ENCODE measurements at regions not wholly inside any gene's neighbourhood (a gene's known extent, or its start where the extent isn't known, plus 50 kb on each side); places are given as distances from the start of the nearest gene placed in this dataset.
"Not testable (repeated sequence)": the region's sequence is repeated elsewhere in the genome, so short reads cannot be mapped to it uniquely, and the experiment has no call there.

GRCh38 chr6:19928461-19928860 is 91.3 kb downstream of the ID4 start:
- Histone ChIP-seq H3K27ac (no peak overlapping the region), H3K27me3 (no peaks in the 10 kb centered on the region), H3K4me3 (no peak overlapping the region), H3K36me3 (no peaks in the 10 kb centered on the region), H3K4me1 (ENCODE audit: low read depth) (no peaks in the 10 kb centered on the region), H3K9me3 (ENCODE audit: low read depth) (no peaks in the 10 kb centered on the region)
- TF ChIP-seq, protein P1, sequence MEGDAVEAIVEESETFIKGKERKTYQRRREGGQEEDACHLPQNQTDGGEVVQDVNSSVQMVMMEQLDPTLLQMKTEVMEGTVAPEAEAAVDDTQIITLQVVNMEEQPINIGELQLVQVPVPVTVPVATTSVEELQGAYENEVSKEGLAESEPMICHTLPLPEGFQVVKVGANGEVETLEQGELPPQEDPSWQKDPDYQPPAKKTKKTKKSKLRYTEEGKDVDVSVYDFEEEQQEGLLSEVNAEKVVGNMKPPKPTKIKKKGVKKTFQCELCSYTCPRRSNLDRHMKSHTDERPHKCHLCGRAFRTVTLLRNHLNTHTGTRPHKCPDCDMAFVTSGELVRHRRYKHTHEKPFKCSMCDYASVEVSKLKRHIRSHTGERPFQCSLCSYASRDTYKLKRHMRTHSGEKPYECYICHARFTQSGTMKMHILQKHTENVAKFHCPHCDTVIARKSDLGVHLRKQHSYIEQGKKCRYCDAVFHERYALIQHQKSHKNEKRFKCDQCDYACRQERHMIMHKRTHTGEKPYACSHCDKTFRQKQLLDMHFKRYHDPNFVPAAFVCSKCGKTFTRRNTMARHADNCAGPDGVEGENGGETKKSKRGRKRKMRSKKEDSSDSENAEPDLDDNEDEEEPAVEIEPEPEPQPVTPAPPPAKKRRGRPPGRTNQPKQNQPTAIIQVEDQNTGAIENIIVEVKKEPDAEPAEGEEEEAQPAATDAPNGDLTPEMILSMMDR (IDR thresholded peaks at IDR 0.05; ENCODE audit: low read depth, low read length), result no peak
- DNase-seq (ENCODE audit: low read depth in 1 of 2, low spot score in 1 of 2), result no peak

DNA sequence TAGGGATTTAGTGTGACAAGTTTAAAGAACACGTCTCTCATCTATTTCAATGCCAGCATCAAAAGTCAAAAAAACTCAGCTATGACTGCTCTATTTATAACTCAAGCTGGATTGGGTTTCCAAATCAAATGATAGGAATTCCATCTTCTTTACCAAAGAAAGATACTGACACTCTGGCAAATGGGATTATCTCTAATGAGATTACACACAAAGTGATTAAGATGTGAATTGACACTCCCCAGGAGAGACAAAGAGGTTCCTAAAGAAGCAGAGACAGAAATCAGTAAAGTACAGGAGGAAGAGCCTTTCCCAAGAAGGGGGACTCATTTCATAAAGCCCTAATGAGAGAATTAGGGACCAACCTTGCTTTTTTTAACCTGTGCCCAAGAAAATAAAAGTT is 92.1 kb downstream of the ID4 start:
- TF ChIP-seq, protein P1 (IDR thresholded peaks at IDR 0.05; ENCODE audit: low read depth, low read length), result no peak
- Histone ChIP-seq H3K4me3 (no peak overlapping the region), H3K27me3 (no peaks in the 10 kb centered on the region), H3K9me3 (ENCODE audit: low read depth) (no peaks in the 10 kb centered on the region), H3K36me3 (no peaks in the 10 kb centered on the region), H3K27ac (no peak overlapping the region), H3K4me1 (ENCODE audit: low read depth) (no peaks in the 10 kb centered on the region)
- DNase-seq (ENCODE audit: low read depth in 1 of 2, low spot score in 1 of 2), result no peak

DNA sequence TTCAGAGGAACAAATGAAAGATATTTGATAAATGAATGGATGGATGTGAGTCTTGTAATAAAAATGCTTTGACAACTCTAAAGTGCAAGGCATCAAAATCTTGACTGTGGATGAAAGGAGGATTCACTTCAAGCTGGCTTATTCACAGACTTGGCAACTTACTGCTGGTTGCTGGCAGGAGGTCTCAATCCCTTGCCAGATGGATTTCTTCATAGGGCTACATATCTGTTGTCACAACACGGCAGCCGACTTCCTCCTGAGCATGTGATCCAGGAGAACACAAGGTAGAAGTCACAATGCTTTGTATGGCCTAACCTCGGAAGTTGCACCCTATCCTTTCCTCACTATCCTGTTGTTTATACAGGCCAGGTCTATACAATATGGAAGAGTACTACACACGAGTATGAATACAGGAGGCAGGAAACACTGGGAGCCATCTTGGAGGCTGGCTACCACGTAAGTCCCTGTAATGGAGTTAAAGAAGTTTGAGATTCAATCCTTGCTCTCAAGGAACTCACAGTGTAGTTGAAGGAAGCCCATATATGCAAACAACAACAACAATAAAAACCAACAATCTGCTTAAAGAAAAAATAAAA is 97.9 kb downstream of the ID4 start:
- no peak for DNase-seq (ENCODE audit: low read depth in 1 of 2, low spot score in 1 of 2)
- no peaks in the 10 kb centered on the region for H3K27me3 ChIP-seq

GRCh38 chr6:19939321-19939720 is 102.2 kb downstream of the ID4 start:
- not testable (repeated sequence) for H3K27ac ChIP-seq; DNase-seq (ENCODE audit: low read depth in 1 of 2, low spot score in 1 of 2); H3K4me3 ChIP-seq; H3K36me3 ChIP-seq; H3K4me1 ChIP-seq (ENCODE audit: low read depth); H3K27me3 ChIP-seq; H3K9me3 ChIP-seq (ENCODE audit: low read depth)

More for the DNA sequence above, 97.9 kb downstream of the ID4 start:
- H3K27ac ChIP-seq, result no peak overlapping the region
- TF ChIP-seq, protein P1 (IDR thresholded peaks at IDR 0.05; ENCODE audit: low read depth, low read length), result no peak
- H3K4me1 ChIP-seq (ENCODE audit: low read depth), result no peaks in the 10 kb centered on the region
- H3K9me3 ChIP-seq (ENCODE audit: low read depth), result no peaks in the 10 kb centered on the region
- no peaks in the 10 kb centered on the region for H3K36me3 ChIP-seq
- no peak overlapping the region for H3K4me3 ChIP-seq

GRCh38 chr6:19939926-19940325 is 102.8 kb downstream of the ID4 start:
- H3K4me1 ChIP-seq (ENCODE audit: low read depth); DNase-seq (ENCODE audit: low read depth in 1 of 2, low spot score in 1 of 2); H3K36me3 ChIP-seq; H3K27ac ChIP-seq; H3K4me3 ChIP-seq; H3K27me3 ChIP-seq; H3K9me3 ChIP-seq (ENCODE audit: low read depth): not testable (repeated sequence)

DNA sequence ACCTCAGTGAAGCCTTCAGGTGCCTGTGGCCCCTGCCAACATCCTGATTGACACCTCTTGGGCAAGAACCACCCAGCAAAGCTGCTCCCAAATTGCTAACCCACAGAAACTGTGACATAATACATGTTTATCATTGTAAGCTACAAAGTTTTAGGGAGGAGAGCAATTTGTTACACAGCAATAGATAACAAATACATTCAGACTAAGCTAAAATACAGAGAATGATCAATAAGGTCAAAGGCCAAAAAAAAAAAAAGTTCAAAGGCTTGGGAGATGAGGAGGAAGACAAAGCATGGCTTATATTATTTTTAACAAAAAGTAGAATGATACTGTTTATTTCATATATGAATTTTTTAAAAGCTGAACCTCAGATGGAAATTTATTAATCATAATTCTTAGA is 105.9 kb downstream of the ID4 start:
- Histone ChIP-seq H3K27me3 (no peaks in the 10 kb centered on the region), H3K36me3 (no peaks in the 10 kb centered on the region), H3K4me1 (ENCODE audit: low read depth) (no peaks in the 10 kb centered on the region), H3K4me3 (no peak overlapping the region), H3K27ac (no peak overlapping the region), H3K9me3 (ENCODE audit: low read depth) (no peaks in the 10 kb centered on the region)
- TF ChIP-seq, protein P1 (IDR thresholded peaks at IDR 0.05; ENCODE audit: low read depth, low read length), result no peak
- DNase-seq (ENCODE audit: low read depth in 1 of 2, low spot score in 1 of 2), result no peak

Data from cardiac muscle cell (in vitro differentiated cells and primary cell).